Midbrain (tissue), 1 donor: ENCODE measurements at regions not wholly inside any gene's neighbourhood (a gene's known extent, or its start where the extent isn't known, plus 50 kb on each side); places are given as distances from the start of the nearest gene placed in this dataset.

Source experiments
- DNase-seq: peaks from one replicate; lab custom pipeline; 2025; lab: John Stamatoyannopoulos, UW

DNA sequence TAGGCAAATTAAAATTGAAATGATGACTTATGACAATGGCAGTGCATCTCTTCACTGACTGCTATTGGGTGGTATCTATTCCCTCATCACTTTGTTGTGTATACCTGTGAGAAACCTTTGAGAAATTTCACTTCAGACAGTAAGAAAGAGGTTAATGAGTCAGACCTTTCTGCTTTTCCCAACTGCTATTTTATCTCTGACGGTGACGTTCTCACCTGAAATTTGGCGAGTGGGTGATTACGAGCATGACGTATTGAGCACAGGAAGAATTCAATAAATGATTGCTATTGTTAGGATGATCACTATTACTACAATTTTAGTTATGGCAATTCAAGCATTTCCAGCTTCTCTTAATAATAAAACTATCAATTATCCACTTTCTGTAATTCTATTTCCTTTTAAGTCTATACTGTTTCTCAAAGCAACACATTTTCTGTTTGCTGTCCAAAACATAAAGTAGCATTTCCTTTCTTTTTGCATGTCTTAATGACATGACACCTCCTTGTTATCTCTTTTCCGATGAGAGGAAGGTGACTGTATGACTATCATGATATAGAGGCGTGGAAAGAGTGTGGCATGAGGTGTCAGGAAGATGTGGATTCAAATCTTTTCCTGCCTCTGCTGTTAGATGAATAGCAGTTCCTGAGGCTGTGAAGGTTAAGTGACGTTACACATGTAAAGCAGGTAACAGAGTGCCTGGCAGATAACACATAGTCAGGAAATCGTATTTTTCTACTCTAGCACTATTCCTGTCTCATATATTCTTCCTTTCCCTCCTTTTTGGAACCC lies 504.9 kb upstream of the SEMA6D start:
- no peak for DNase-seq

GRCh38 chr15:47213883-47214282 lies 503.4 kb upstream of the SEMA6D start:
- no peak for DNase-seq

- no peak for DNase-seq
Measured at GRCh38 chr15:47218295-47218694, 499.0 kb upstream of the SEMA6D start.

- DNase-seq = no peak
Measured at GRCh38 chr15:47244361-47244760, 472.9 kb upstream of the SEMA6D start.

DNA sequence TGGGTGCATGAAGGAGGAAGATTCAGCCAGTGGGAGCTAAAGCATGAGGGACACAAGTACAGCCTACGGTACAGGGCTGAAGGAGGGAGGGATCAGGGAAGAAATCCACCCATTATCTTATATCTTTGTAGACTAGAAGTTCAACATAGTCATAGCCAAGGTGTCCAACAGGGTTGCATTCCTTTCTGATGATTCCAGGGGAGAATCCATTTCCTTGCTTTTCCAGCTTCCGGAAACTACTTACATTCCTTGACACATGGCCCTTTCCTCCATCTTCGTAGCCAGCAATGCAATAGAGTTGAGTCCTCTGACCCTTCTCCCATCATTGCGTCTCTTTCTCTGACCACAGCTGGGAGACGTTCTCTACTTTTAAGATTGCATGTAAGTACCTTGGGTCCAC lies 471.0 kb upstream of the SEMA6D start:
- DNase-seq = no peak

DNA sequence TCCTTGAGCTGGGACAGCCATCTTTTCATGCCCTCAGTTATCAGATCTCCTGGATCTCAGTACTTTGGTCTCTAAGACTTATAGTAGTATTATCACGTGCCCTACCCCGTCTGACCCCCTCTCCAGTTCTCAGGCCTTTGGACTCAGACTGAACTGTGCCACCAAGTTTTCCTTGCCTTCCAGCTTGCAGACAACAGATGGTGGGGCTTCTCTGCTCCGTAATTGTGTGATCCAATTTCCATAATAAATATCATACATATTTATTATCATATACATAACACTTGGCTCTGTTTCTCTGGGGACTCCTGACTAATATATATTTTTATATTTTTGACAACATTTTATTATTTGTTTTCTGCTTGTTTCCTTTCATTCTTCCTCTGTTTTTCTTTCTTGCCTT lies 458.8 kb upstream of the SEMA6D start:
- no peak for DNase-seq

- DNase-seq = no peak
Measured at GRCh38 chr15:47265686-47266085, 451.6 kb upstream of the SEMA6D start.

DNA sequence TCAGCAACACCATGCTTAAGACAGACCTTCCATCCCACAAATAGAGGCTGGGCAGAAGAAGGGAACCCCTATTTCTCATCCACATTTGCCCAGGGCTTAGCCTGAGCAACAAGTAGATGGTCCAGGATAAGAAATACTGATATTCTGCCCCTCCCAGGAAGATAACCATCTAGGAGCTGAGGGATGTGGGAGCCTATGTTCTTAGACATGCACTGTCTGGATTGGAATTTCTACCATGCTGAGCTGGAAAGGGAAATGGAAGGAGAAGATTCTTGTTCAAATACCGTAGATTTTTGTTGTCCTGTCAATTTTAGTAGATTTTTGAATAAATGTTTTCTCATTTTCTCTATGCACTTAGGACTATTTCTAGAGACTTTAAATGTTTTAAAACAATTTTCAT lies 450.7 kb upstream of the SEMA6D start:
- DNase-seq = no peak

DNA sequence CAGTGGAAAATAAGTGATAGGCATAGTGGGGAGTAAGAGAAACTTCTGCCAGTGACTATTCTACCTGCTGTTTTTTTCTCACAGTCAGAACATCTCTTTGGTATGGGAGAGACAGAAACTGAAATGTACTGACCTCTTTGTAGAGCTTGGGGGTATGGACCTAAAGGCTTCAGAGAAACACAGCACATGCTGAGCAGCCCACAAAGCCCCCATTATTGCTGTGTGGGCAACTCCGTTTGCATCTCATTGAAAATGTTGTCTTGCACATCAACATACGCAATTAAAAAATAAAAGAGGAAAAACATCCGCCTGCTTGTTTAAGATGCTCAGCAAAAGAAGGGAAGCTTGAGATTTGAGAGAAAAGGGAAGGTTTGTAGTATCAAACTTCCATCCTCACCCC lies 443.4 kb upstream of the SEMA6D start:
- no peak for DNase-seq

GRCh38 chr15:47283246-47283645 lies 434.1 kb upstream of the SEMA6D start:
- no peak for DNase-seq

- no peak for DNase-seq
Measured at GRCh38 chr15:47288794-47289193, 428.5 kb upstream of the SEMA6D start.

DNA sequence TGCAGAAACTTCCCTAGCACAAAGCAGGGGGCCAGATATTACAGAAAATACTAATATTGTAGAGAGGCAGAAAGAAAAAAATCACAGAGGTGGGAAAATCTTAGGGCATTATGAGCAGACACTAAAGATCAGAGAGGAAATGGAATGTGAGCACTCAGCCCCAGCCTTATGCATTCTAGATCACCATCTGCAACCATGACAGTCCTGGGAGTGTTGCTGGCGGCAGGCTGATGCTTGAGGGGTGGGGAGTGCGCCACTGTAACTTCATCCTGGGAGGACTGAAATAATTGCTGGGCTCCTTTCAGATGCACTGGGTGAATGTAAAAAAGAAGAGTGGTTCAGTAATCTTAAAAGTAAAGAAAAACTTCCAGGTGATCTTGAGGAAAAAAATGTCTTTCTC lies 427.6 kb upstream of the SEMA6D start:
- no peak for DNase-seq

DNA sequence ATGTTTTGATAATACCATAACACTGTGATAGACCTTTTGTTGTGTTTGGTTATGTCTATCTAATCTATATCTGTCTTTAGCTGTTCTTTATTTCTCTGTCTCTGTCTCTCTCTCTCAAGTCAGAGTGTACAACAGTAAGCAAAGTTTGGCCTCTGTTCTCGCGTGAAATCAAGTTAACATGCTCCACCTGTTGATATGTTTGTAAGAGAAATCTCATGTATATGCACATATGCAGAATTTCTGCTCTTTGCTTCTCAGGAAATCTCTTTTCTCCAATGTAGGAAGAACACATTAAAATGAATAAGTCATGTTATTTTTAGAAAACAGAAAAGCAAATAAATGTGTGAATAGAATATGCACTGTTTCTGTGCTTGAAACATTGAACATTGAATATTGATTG lies 425.5 kb upstream of the SEMA6D start:
- DNase-seq = no peak

DNA sequence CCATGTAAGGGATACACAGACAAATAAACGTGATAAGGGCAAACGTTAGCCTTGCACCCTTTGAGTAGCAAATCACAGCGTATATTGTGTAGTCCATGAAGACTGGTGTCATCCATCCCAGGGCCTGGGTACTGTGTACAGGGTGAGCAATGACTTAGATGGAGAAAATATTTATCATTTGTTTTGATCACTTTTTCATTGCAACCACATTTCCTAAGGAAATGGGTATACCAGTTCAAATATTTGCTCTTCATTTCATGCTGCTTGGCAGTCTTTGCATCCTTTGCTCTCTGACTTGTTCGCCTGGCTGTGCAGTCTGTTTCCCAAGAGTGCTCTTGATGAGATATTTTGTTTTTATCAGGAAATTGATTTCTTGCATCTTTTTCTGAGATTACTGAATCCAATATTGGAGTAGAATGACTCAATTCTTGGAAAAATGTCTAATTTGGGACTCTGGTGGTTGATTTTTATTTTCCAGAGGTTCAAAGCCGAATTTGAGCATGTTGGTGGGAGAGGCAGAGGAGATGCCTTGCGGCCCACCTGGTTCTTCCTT lies 424.6 kb upstream of the SEMA6D start:
- no peak for DNase-seq

GRCh38 chr15:47293466-47294162 lies 423.7 kb upstream of the SEMA6D start:
- peak; percentile 48 for DNase-seq

DNA sequence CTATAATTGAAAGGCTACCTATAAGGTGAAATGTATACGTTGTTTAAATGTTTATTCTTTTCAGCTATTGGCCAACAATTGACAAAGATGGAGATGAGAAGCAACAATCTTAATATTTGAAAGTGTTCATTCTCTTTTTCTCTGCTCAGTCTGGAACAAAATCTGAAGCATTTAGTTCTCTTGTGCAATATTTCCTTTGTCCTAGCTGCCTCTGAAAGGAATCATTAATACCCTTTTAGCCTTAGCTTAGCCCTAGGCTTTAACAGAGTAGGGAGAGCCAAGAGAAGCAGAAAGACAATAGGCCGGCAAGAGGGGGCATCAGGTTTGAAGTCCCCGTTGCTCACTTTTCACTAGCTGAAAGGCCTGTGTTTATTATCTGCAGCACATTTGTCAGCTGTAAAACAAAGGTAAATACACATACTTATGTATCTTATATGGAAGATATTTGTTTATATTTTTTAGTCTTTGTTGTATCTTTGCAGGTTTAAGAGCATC lies 422.5 kb upstream of the SEMA6D start:
- no peak for DNase-seq

DNA sequence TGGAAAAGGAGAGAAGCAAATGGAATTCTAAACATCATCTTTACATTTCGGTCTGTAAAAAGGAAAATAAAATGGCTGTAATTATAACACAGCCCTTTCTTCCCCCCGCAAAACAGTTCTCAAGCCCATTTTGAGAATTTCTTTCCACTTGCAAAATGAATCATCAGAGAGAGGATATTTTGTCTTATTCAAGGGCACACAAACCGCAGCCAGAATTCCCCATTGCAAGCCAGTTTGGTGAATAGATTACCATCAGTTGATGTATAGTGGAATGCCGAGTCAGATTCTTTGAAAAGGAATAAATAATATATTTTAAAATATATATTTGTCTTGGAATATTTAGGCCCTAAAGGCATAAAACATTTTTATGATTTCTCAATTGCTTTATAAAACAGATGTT lies 420.4 kb upstream of the SEMA6D start:
- no peak for DNase-seq

GRCh38 chr15:47299846-47300434 lies 417.4 kb upstream of the SEMA6D start:
- peak; percentile 2 for DNase-seq

DNA sequence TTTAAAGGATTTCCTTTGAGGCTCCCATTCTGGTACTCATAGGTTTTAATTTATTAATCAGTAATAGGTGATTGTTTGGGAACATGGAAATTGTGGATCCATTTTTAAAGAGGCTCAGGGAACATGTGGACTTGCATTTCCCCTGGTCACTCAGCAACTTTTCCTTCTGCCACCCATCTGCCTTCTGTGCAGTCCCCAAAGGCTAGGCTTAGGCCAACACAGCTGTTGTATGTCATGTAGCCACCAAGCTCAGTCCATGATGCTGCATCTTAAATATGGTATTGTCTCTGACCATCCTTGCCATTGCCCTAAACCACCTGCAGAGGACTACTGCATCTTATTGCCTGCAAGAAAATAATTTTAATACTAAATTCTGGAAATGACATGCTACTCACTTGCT lies 416.7 kb upstream of the SEMA6D start:
- no peak for DNase-seq

DNA sequence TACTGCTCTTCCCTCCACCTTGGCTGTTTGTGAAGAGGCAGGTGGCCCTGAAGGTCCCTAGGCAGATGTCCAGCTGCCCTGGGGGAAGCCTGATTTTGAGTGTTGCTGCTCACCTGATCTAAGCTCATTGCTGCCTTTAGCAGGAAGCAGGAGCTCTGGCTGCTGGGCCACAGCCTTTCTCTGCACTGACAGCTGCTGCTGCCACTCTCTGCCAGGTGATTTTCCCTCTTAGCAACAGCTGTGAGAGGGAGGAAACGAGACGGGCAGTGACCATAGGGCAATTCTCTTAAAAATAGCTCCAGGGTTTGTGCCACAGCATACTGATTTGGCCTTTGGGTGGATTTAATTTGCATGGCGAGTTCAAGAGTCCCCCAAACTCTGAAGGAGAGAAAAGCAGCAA lies 415.8 kb upstream of the SEMA6D start:
- no peak for DNase-seq

- no peak for DNase-seq
Measured at GRCh38 chr15:47304656-47305055, 412.6 kb upstream of the SEMA6D start.

DNA sequence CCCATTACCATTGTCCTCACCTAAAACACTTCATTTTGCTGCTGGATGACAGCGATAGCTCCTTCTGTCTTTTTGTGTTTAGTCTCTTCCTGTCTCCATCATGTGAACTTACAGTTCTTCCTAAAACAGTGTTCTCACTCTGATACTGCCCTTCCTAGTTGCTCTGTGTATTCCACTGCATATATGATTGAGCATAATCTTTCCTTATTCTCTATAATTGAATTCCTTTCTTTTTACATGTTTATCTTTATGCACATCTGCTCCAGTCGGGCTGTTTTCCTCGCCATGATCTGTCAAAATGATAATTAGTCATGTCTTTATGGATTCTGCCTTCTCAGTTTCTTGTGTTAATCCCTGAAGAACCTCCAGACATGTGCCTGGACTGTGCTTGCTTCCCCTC lies 405.1 kb upstream of the SEMA6D start:
- DNase-seq = no peak
